ENCODE measurements at regions not wholly inside any gene's neighbourhood (a gene's known extent, or its start where the extent isn't known, plus 50 kb on each side); places are given as distances from the start of the nearest gene placed in this dataset.

DNA sequence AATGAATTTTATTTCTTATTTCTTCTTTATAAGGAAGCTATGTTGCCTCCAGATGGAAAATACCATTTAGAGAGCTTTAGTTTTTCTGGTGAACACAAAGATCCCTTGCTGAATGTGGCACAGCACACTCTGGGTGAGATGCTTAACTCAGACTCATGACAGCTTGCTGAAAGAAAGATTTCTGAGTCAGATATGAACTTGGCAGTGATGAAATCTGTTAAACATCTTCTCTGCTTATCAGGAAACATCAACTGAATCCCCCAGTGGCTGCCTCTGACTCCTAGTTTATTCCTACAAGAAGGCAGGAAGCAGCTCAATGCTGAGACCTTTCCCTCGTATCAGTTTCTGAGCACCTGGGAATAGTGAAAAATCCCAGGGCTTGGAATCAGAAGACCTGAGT lies 162.8 kb downstream of the OSR1 start:
- BruUV-seq (replicated peaks) = no TSS peak
- POLR2A ChIA-PET = no interaction called here
- no peak for FAIRE-seq

DNA sequence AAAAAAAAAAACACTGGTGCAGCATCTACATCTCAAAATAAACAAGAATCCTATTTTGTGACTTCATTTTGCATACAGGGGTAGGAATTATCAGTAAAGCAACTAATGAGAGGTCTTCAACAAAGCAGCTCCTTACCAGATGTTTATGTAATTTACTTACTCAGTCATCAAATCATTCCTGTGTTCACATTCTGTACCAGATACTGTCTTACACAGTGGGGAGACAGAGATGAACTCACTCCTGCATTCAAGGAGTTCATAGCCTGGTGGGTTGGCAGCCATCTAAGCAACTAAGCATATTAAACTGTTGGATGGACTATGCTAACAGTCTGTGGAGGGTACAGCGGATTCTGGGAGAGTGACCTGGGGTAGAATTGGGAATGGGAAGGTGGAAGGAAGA lies 169.0 kb downstream of the OSR1 start:
- Histone ChIP-seq H3K4me1 (ENCODE audit: control insufficient read depth, extremely low read depth, insufficient read depth, low read length) (no peaks in the 10 kb centered on the region), H3K27me3 (ENCODE audit: control insufficient read depth in 2 of 2, insufficient read depth in 2 of 2, low read length in 2 of 2) (no peaks in the 10 kb centered on the region), H3K79me2 (ENCODE audit: control insufficient read depth, insufficient read depth, low read length) (no peaks in the 10 kb centered on the region), H3K27ac (ENCODE audit: insufficient read depth, low read depth, low read length) (no peak overlapping the region), H3K9ac (replicated peaks; ENCODE audit: extremely low read depth, insufficient read depth, low read length) (no peak overlapping the region), H3K9me1 (replicated peaks; ENCODE audit: control insufficient read depth, extremely low read depth, insufficient read depth, low read length) (no peaks in the 10 kb centered on the region), H4K20me1 (replicated peaks; ENCODE audit: control insufficient read depth, extremely low read depth, insufficient read depth, low read length) (no peaks in the 10 kb centered on the region), H2AFZ (ENCODE audit: low read depth, low read length) (no peak overlapping the region), H3K36me3 (ENCODE audit: control insufficient read depth in 2 of 2, extremely low read depth in 1 of 2, insufficient read depth in 2 of 2, low read length in 2 of 2) (no peaks in the 10 kb centered on the region), H3K4me3 (replicated peaks in 1 of 3; ENCODE audit: insufficient read depth in 1 of 3, low read depth in 1 of 3, low read length in 3 of 3) (no peak overlapping the region), H3K9me3 (replicated peaks; ENCODE audit: control insufficient read depth, insufficient read depth, low read length) (no peaks in the 10 kb centered on the region), H3K4me2 (ENCODE audit: insufficient read depth, low read length) (no peak overlapping the region)
- dilution Hi-C loops (cut with MboI; ENCODE audit: extremely low pct_ligation_motif_present, low sequenced_read_pairs) (no loop called here), intact Hi-C loops (cut with micrococcal nuclease) (no loop called here)
- POLR2A ChIA-PET = no interaction called here
- no peak for FAIRE-seq
- DNase-seq (ENCODE audit: low read depth, low spot score) = no peak
- CTCF ChIA-PET = no interaction called here
- no TSS peak for BruUV-seq (replicated peaks)
- TF ChIP-seq MAX (IDR thresholded peaks at IDR 0.05; ENCODE audit: insufficient read depth, insufficient read length) (no peak), JUN (IDR thresholded peaks at IDR 0.05; ENCODE audit: borderline replicate concordance, insufficient read depth, insufficient read length, low read depth) (no peak)

More for the DNA sequence above, 162.8 kb downstream of the OSR1 start:
- Histone ChIP-seq H3K4me2 (ENCODE audit: insufficient read depth, low read length) (no peak overlapping the region), H3K9me1 (replicated peaks; ENCODE audit: control insufficient read depth, extremely low read depth, insufficient read depth, low read length) (no peaks in the 10 kb centered on the region), H2AFZ (ENCODE audit: low read depth, low read length) (no peak overlapping the region), H3K79me2 (ENCODE audit: control insufficient read depth, insufficient read depth, low read length) (no peaks in the 10 kb centered on the region), H3K9me3 (replicated peaks; ENCODE audit: control insufficient read depth, insufficient read depth, low read length) (no peaks in the 10 kb centered on the region), H3K27me3 (ENCODE audit: control insufficient read depth in 2 of 2, insufficient read depth in 2 of 2, low read length in 2 of 2) (no peaks in the 10 kb centered on the region), H3K4me1 (ENCODE audit: control insufficient read depth, extremely low read depth, insufficient read depth, low read length) (no peaks in the 10 kb centered on the region), H4K20me1 (replicated peaks; ENCODE audit: control insufficient read depth, extremely low read depth, insufficient read depth, low read length) (no peaks in the 10 kb centered on the region), H3K27ac (ENCODE audit: insufficient read depth, low read depth, low read length) (no peak overlapping the region), H3K9ac (replicated peaks; ENCODE audit: extremely low read depth, insufficient read depth, low read length) (no peak overlapping the region), H3K36me3 (ENCODE audit: control insufficient read depth in 2 of 2, extremely low read depth in 1 of 2, insufficient read depth in 2 of 2, low read length in 2 of 2) (no peaks in the 10 kb centered on the region), H3K4me3 (replicated peaks in 1 of 3; ENCODE audit: insufficient read depth in 1 of 3, low read depth in 1 of 3, low read length in 3 of 3) (no peak overlapping the region)
- TF ChIP-seq GATA2 (IDR thresholded peaks at IDR 0.05; ENCODE audit: insufficient read depth, insufficient read length, low read depth, low read length) = no peak
- CTCF ChIA-PET = no interaction called here
- dilution Hi-C loops (cut with MboI; ENCODE audit: extremely low pct_ligation_motif_present, low sequenced_read_pairs) = no loop called here
- no peak for DNase-seq (ENCODE audit: low read depth, low spot score)
- intact Hi-C loops (cut with micrococcal nuclease) = no loop called here

Measured in endothelial cell of umbilical vein (primary cell).